ENCODE measurements at regions not wholly inside any gene's neighbourhood (a gene's known extent, or its start where the extent isn't known, plus 50 kb on each side); places are given as distances from the start of the nearest gene placed in this dataset.

DNA sequence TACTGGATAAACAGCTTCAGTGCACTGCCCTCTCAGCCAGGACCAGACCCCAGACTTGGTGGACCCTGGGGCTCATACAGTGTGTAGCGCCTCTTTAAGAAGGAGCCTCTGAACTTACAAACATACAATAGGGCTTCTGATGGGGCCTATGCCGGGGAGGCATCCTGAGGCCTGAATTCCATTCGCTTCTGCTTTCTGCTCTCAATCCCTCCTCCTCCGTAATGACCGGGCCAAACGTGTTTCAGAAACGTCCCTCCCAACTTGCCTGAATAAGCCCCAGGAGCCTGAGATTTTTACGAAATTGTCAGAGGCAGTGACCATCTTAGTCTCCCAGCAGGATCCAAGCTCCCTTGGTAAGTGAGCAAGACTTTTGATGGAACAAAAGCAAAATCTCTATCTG, 128.1 kb upstream of the BOD1 start:
- DNase-seq, result no peak

DNA sequence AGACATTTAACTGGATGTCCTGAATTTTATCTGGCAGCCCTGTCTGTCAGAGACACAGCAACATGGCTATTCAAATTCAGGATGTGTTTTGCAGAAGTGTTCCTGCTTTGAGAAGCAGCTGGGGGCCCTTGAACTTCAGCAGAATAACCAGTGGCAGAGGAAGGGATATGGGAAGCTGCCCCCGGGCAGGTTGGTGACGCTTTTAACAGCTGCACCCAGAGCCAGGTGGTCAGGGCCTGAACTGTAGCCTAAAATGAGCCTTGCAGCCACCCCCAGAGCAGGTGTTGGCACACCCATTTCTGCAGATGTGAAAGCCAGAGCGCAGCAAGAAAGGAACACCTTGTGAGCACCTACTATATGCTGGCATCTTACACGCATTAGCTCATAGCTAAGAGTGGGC, 128.7 kb upstream of the BOD1 start:
- no peak for DNase-seq

DNA sequence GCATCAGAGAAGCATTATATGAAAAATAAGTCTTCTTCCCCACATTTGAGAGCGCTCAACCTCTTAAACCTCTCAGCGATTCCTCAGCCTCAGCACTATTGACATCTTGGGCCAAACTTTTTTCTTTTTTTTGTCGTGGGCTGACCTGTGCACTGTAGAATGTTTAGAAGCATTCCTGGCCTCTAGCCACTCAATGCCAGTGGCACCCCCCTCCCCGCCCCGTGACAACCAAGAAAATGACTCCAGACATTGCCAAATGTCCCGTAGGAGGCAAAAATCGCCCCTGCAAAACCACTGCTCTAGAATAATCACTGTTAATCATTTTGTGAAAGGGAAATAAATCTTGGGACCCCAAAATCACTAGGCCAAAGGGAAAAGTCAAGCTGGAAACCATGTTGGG, 129.1 kb upstream of the BOD1 start:
- DNase-seq, result no peak

DNA sequence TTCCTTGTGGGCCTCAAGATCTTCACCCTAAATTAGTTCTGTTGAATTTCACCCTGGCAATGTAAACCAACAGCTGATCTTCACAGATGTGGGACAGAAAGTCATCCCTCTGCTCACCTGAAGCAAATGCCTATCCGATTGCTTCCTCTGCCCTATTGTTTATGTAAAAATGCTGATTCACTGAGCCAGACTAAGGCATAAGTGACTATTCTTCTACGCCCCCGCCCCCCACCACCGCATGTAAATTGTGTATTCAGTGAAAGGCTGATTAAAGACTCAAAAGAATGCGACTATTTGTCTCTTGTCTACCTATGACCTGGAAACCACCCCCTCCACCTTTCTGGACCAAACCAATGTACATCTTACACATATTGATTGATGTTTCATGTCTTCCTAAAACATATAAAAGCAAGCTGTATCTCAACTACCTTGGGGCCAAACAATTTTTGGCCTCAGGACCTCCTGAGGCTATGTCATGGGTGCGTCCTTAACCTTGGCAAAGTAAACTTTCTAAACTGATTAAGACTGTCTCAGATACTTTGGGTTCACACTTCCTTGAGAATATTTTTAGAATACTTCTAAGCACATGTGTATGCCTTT, 129.7 kb upstream of the BOD1 start:
- no peak for DNase-seq

GRCh38 chr5:173747876-173748275, 131.4 kb upstream of the BOD1 start:
- DNase-seq, result no peak

- no peak for DNase-seq
These were observed 134.3 kb upstream of the BOD1 start for GRCh38 chr5:173750538-173751265.

- no peak for DNase-seq
These were observed 134.8 kb upstream of the BOD1 start for GRCh38 chr5:173751266-173751600.

DNA sequence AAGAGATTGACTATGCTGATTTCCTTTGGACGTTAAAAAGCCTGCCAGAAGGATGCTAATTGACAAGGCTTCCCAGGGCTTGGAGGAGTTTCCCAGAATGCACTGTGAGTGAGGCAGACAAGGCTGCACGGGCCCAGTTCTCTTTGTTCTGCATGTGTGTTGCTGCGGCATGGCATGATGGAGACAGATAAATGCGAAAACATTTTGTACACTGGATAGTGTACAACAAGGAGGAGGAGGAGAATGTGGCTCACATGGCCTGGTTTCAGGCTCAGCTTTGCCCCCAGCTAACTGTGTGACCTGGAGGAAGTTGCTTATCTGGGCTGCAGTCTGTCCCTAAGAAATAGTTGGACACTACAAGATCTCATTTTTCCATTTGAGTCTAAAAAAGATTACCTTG, 135.5 kb upstream of the CPEB4 start:
- no peak for DNase-seq

GRCh38 chr5:173753307-173754168, 134.6 kb upstream of the CPEB4 start:
- no peak for DNase-seq

GRCh38 chr5:173755319-173755718, 132.8 kb upstream of the CPEB4 start:
- DNase-seq, result no peak

DNA sequence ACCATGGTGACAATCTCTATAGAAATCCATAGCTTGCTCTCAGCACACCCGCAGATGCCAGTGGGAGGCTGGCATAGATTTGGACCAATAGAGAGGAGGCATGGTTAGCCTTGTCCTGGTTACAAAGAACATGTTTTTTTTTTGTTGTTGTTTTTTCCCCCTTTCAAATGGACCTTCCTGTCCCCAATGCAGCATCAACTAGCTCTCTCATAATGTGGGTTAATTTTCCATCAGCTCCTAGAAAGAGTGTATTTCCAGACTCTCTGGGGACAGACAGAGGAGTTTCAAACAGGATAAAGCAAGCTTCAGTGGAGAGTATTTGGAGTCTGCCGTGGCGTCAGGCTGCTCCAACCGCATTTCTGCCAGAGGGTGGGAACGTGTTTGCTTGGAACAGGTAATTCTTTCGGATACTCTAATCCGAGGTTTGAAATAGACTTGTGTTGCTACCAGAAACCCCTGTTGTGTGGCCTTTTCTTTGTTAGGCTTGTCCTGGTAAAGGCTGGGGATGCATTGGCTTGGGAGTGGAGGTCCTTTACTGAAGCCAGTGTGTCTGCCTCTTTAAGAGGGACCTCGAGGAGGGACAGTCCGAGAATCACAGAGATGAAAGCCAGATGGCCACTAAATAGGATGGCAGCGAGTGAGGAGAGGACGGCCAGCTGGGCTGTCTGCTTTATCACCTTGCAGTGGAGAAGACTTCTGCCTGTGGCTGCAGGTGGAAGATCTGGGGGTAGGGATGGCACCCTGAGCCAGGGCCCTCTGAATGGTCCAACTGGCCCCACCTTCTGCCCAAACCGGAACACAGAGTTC, 130.5 kb upstream of the CPEB4 start:
- DNase-seq, result no peak

GRCh38 chr5:173758676-173759075, 129.5 kb upstream of the CPEB4 start:
- DNase-seq, result no peak

DNA sequence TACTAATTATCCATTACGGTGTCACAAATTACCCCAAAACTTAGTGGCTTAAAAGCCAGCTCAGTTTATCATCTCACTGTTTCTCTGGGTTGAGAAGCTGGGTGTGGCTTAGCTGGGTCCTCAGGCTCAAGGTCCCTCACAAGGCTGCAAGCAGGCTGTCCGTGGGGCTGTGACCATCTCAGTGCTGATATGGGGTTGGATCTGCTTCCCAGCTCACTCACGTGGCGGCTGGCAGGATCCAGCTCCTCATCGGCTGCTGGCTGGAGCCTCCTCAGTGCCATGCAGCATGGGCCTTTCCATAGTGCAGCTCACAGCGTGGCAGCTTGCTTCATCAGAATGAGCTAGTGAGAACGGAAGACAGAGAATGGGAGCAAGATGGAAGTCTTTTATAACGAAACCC, 128.5 kb upstream of the CPEB4 start:
- no peak for DNase-seq

DNA sequence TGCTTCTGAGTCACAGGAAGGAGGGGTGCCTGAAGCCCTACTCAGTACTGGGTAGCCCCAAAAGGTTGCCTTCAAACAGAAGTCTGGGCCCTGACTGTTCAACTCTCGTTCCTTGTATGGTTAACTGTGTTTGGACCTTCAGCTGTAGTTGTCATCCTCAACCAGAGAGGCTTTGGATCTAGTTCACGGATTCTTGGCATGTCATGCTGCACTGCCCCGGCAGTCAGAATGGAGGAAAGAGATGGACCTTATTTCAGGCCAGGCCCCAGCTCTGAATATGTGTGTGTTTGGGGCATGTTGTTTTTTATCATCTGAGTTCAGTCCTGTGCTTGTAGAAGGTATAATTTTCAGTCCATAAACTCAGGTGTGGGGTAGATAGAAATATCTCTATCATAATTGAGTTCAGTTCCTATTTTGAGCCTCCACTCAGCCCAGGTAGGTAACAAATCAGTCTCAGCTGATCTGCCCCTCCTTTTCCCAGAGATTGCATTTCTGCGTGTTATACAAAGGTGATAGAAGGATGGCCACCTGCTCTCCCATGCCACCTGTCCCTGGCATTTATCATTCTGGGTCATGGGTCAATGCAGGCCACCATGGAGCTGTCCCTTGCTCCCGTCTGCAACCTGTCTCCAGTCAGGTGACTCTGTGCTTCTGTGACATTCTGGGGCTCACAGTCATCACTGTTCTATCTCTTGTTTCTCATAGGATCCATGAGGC, 127.5 kb upstream of the CPEB4 start:
- no peak for DNase-seq

DNA sequence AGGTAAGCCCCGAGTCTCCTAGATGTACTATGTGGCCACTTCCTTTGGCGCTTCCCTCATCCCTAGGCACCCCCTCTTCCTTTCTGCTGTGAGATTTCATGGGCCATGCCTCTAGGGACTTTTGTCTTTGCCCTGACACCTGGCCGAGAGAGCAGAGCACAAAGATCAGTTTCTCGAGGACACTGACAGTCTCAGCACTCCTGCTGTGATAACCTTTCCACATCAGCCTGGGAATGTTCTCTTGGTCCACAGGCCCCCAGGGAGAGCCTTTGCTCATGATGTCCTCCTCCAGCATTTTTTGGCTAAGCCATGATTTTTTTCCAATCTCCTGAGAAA, 127.0 kb upstream of the CPEB4 start:
- no peak for DNase-seq

DNA sequence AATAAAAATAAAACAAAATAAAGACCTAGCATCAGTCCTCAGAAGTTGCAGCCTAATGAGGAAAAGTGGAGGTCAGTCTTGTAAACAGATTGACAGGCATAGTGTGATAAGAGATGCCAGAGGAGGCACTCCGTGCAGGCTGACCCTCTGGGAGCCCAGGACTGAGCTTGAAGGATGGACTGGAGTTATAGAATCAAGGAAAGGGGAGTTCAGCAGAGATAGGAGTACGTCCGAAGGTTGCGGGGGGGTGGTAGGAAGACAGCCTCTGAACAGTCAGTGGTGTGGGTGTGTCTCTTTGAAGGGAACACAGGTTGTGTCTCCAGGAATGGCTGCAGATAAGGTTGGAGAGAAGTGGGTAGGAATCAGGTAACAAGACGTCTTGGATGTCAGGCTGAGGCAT, 126.1 kb upstream of the CPEB4 start:
- DNase-seq, result no peak

DNA sequence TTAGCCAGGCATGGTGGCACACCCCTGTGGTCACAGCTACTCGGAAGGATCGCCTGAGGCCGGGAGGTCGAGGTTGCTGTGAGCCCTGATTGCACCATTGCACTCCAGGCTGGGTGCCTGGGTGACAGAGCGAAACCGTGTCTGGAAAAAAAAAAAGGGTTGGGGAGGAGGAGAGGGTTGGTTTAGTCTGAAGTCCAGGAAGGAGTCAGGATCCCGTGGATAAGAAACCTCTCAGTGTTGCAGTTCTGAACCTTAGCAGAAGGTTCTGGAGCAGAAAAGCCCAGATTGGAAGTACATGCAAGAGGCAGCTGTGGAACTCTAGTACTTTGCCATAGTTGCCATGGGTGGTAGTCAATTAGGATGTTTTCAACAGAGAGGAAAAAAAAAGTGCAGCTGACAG, 125.2 kb upstream of the CPEB4 start:
- DNase-seq, result no peak

GRCh38 chr5:173763410-173763809, 124.7 kb upstream of the CPEB4 start:
- no peak for DNase-seq

DNA sequence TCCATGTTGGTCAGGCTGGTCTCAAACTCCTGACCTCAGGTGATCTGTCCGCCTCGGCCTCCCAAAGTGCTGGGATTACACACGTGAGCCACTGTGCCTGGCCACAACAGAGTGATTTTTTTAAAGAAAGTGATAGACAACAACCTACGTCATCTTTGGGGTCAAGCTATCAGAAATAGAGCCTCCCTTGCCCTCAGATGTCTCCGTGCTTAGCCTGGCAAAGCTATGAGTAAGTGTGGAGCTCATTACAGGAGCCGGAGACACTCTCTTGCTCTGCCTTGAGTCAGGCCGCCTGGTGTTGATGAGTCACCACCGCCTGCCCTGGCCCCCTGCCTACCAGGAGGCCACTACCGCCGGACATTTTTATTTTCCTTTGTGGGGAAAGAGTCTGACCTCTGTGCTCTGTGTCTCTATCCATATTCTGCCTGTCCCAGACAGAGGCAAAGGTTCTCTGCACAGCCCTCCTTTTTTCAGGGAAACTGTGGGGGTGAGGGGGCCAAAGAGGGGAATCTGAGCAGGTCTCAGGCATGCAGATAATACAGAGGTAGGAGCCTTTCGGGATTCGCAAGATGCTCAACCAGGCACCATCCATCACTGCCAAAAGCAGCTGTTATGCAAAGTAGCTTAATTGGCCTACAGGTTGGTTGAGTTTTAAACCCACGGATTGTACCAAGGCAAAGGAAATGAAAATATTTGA, 123.7 kb upstream of the CPEB4 start:
- DNase-seq, result no peak

DNA sequence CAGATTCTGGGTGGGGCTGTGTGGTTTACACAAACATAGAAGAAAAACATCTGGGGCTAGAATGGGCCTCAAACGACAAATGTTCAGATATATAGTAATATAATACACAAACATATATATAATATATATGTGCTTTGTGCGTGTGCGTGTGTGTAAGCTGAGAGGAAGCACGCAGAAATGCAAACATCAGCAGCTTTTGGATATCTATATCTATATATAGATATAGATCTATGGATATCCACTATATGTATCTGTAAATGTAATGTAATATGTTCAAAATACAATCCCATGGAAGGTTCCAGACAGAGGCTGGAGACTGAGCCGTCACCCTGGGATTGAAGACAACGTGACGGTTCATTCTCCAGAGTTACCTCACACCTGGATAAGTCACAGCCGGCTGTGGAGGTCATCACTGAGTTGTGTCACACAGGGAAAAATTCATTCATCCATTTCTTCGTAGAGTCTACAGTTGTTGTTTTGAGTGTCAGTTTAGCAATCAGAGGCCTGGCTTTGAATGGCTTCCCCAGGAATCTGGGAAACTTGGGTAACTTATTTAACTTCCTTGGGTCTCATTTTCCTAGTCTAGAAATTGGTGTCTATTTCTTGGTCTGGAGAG, 123.0 kb upstream of the CPEB4 start:
- no peak for DNase-seq

DNA sequence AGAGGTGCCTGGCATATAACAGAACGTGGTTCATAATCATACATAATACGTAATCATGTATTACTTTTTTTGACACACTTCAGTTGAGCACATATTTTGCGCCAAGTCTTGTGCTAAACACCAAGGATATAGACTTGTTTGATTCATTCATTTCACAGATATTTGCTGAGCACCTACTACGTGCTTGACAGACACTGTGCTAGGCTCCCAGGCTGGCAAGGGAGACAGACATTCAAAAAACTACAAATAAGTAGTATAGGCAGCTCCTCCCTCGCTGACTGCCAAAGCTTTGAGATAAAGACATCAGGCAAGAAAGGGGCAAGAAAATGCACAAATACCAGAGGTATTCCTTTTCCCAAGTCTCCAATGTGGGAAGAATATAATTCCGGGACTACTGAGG, 122.5 kb upstream of the CPEB4 start:
- no peak for DNase-seq
